ENCODE measurements at regions not wholly inside any gene's neighbourhood (a gene's known extent, or its start where the extent isn't known, plus 50 kb on each side); places are given as distances from the start of the nearest gene placed in this dataset.

DNA sequence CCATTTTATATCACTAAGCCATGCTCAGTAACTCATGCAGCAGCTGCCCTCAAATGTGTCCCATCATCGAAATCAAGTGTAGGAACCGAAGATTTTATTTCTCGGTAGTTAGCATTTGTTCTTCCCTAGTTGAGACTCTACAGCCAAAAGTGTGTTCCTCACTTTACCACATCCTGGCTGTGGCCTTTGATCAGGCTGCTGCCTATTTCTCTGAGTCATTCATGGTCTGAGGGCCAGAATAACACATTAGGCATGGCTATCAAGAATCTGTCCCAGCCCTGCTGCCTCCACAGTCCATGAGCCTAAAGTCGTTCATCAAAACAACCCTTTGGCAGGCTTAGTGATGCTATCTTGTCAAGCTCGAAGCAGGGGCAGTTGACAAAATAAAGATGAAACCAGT, 300.1 kb downstream of the TDRD15 start:
- TF ChIP-seq, protein P1, sequence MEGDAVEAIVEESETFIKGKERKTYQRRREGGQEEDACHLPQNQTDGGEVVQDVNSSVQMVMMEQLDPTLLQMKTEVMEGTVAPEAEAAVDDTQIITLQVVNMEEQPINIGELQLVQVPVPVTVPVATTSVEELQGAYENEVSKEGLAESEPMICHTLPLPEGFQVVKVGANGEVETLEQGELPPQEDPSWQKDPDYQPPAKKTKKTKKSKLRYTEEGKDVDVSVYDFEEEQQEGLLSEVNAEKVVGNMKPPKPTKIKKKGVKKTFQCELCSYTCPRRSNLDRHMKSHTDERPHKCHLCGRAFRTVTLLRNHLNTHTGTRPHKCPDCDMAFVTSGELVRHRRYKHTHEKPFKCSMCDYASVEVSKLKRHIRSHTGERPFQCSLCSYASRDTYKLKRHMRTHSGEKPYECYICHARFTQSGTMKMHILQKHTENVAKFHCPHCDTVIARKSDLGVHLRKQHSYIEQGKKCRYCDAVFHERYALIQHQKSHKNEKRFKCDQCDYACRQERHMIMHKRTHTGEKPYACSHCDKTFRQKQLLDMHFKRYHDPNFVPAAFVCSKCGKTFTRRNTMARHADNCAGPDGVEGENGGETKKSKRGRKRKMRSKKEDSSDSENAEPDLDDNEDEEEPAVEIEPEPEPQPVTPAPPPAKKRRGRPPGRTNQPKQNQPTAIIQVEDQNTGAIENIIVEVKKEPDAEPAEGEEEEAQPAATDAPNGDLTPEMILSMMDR (conservative IDR thresholded peaks at IDR 0.05; ENCODE audit: low read depth, low read length), result no peak
- TF ChIP-seq POLR2A (IDR thresholded peaks at IDR 0.05; ENCODE audit: low read depth, low read length) (no peak), FOS (IDR thresholded peaks at IDR 0.05; ENCODE audit: low read depth, low read length) (no peak), CHD1 (IDR thresholded peaks at IDR 0.05; ENCODE audit: low read depth, low read length) (no peak), NFE2L2 (IDR thresholded peaks at IDR 0.05; ENCODE audit: low read depth, low read length) (no peak), RAD21 (IDR thresholded peaks at IDR 0.05; ENCODE audit: low read length) (no peak), CEBPB (IDR thresholded peaks at IDR 0.05; ENCODE audit: low read depth, low read length) (no peak), BHLHE40 (IDR thresholded peaks at IDR 0.05; ENCODE audit: low read depth, low read length) (no peak), MAFK (IDR thresholded peaks at IDR 0.05; ENCODE audit: low read depth, low read length) (no peak), RFX5 (IDR thresholded peaks at IDR 0.05; ENCODE audit: low read depth, low read length) (no peak)
- TF ChIP-seq, protein P2, sequence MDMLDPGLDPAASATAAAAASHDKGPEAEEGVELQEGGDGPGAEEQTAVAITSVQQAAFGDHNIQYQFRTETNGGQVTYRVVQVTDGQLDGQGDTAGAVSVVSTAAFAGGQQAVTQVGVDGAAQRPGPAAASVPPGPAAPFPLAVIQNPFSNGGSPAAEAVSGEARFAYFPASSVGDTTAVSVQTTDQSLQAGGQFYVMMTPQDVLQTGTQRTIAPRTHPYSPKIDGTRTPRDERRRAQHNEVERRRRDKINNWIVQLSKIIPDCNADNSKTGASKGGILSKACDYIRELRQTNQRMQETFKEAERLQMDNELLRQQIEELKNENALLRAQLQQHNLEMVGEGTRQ (IDR thresholded peaks at IDR 0.05; ENCODE audit: low read depth, low read length), result no peak
- TF ChIP-seq, protein P3, sequence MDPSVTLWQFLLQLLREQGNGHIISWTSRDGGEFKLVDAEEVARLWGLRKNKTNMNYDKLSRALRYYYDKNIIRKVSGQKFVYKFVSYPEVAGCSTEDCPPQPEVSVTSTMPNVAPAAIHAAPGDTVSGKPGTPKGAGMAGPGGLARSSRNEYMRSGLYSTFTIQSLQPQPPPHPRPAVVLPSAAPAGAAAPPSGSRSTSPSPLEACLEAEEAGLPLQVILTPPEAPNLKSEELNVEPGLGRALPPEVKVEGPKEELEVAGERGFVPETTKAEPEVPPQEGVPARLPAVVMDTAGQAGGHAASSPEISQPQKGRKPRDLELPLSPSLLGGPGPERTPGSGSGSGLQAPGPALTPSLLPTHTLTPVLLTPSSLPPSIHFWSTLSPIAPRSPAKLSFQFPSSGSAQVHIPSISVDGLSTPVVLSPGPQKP (IDR thresholded peaks at IDR 0.05; ENCODE audit: borderline replicate concordance, low read depth, low read length), result no peak

All from IMR-90 (cell line).